Mammary epithelial cell (primary cell): ENCODE measurements at regions not wholly inside any gene's neighbourhood (a gene's known extent, or its start where the extent isn't known, plus 50 kb on each side); places are given as distances from the start of the nearest gene placed in this dataset.

ENCODE experiments used
- EZH2 ChIP-seq: IDR thresholded peaks from 2 replicates; pipeline ENCODE4 v1.6.1; 2012; ENCODE audit warnings: low read length, inconsistent platforms, borderline replicate concordance
- TF ChIP-seq, protein P1 (sequence below), 2 donors: IDR thresholded peaks in 1 of 2; conservative IDR thresholded peaks in 1 of 2; 2 replicates each; pipeline ENCODE4 v1.5.1; 2011 to 2012; ENCODE audit warnings: inconsistent platforms in 2 of 2, low read length in 2 of 2, mild to moderate bottlenecking in 2 of 2, control low read depth in 1 of 2, low read depth in 1 of 2; ENCODE audit not compliant: insufficient read depth in 1 of 2; ENCODE audit errors: extremely low read depth in 1 of 2

DNA sequence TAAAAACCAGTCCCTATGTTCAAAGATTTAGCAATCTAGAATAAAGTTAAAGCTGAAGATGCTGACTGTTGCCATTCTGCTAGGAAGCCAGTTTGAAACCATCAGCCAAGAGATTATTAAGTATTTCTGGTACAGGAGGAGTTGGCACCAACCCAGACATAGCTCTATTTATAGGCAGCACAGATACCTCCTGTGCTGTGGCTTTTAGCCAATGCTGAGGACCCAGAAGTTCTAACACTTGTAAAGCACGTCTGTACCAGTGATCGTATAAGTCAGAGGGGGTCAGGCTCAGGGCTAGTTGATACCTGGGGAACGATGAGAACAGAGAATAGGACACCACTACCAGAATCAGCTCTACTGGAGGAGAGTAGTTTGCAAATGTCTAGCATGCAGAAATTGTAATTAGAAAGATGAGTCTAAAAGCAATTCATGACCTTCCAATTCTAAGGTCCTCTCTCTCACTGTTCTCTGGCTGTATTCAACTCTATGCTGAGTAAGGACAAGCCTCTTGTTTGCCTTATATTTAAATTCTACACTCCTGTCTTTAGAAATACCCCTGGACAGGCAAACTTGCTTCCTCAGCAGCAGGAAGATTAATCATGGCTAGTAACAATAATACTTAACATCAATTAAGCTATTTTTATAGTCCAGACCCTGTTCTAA is 96.8 kb upstream of the PALMD start:
- no peak for TF ChIP-seq EZH2
- TF ChIP-seq, protein P1, sequence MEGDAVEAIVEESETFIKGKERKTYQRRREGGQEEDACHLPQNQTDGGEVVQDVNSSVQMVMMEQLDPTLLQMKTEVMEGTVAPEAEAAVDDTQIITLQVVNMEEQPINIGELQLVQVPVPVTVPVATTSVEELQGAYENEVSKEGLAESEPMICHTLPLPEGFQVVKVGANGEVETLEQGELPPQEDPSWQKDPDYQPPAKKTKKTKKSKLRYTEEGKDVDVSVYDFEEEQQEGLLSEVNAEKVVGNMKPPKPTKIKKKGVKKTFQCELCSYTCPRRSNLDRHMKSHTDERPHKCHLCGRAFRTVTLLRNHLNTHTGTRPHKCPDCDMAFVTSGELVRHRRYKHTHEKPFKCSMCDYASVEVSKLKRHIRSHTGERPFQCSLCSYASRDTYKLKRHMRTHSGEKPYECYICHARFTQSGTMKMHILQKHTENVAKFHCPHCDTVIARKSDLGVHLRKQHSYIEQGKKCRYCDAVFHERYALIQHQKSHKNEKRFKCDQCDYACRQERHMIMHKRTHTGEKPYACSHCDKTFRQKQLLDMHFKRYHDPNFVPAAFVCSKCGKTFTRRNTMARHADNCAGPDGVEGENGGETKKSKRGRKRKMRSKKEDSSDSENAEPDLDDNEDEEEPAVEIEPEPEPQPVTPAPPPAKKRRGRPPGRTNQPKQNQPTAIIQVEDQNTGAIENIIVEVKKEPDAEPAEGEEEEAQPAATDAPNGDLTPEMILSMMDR (conservative IDR thresholded peaks at IDR 0.05 in 1 of 2, IDR thresholded peaks at IDR 0.05 in 1 of 2; ENCODE audit: extremely low read depth in 1 of 2, insufficient read depth in 1 of 2, low read depth in 1 of 2, low read length in 2 of 2): no peak
